Activated CD8-positive, alpha-beta memory T cell treated with anti-CD3 and anti-CD28 coated beads, Interleukin-2, amount 10 ng/mL, durations not matched to agents 7 days and 5 days (primary cell): ENCODE measurements at regions not wholly inside any gene's neighbourhood (a gene's known extent, or its start where the extent isn't known, plus 50 kb on each side); places are given as distances from the start of the nearest gene placed in this dataset.

Source experiments
- ATAC-seq: fragments of 150-1000 bp; cut with Tn5 transposase; one replicate; pipeline ENCODE4 v1.10.0; 2021; ENCODE audit warnings: moderate library complexity
- CTCF ChIA-PET: fragments of 350-600 bp; sonication (Branson Sonifier 250); formaldehyde crosslinking; loops from one replicate; lab custom pipeline; 2021; ENCODE audit warnings: antibody characterized with exemption; lab: Charles Lee
- DNase-seq: peaks from one replicate; pipeline ENCODE4 v3.0.0-alpha.2; 2020
- H3K27ac Mint-ChIP-seq: one replicate; pipeline ENCODE4 v1.8.0; 2021; ENCODE audit warnings: mild to moderate bottlenecking, mixed read lengths
- H3K27me3 Mint-ChIP-seq: one replicate; pipeline ENCODE4 v1.8.0; 2021; ENCODE audit warnings: mixed read lengths
- H3K36me3 Mint-ChIP-seq: one replicate; pipeline ENCODE4 v1.8.0; 2021; ENCODE audit warnings: mild to moderate bottlenecking, mixed read lengths
- H3K4me1 Mint-ChIP-seq: one replicate; pipeline ENCODE4 v1.8.0; 2021; ENCODE audit warnings: mixed read lengths
- H3K4me3 Mint-ChIP-seq: one replicate; pipeline ENCODE4 v1.8.0; 2021; ENCODE audit warnings: mild to moderate bottlenecking, moderate library complexity, mixed read lengths
- H3K9me3 Mint-ChIP-seq: one replicate; pipeline ENCODE4 v1.8.0; 2022; ENCODE audit warnings: low read depth, mixed read lengths

DNA sequence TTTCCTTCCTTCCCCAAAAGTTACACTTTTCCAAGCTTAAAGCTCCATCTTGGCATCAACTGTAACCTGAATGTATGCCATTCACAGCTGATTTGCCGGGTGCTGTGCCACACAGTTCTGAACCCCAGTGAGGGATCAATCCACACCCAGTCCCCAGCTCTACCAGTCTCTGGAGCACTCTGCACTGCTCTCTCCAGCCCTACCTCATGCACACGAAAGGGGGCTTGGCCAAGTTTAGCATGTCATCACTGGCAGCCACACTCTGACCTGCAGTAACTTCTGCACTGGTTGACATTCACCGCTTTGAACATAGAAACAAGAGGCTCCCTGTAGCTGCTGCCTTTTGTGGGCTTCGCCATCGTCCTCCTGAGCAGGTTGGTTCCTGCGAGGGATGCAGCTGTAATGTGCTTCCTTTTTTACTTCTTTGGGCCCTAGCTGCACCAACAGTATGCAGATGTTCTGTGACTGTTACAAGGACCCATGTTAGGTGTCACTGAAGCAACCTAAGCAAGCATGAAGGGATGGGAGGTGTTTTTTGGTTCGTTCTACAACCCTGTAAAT, 135.4 kb upstream of the SLC44A3 start:
- no peak for ATAC-seq
- Mint-ChIP-seq H3K36me3 (no peaks in the 10 kb centered on the region), H3K4me3 (no peak overlapping the region), H3K27me3 (peaks cover 5% of the 10 kb centered on the region), H3K27ac (no peak overlapping the region), H3K9me3 (no peaks in the 10 kb centered on the region), H3K4me1 (no peaks in the 10 kb centered on the region)
- no peak for DNase-seq
- CTCF ChIA-PET: no interaction called here

DNA sequence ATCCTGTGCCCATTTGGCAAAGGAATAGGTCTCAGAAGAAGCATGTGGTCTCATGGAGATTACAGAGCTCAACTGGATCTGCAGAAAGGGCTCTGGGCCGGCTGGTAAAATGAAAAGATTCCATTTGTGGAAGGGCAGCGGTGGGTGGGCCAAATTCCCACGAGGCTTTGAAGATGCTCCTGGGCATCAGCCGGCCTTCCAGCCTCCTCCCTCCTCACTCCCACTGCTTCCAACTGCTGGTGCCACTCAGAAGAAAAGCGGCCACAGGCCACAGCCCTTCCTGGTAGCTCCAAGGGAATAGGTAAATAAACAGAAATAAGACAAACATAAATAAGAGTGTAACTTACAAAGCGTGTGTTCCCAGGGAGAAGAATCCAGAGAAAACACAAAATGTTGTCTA, 136.3 kb upstream of the SLC44A3 start:
- DNase-seq: no peak
- ATAC-seq: no peak
- H3K4me3 Mint-ChIP-seq: no peak overlapping the region
- CTCF ChIA-PET: no interaction called here
- no peak overlapping the region for H3K27ac Mint-ChIP-seq
- H3K9me3 Mint-ChIP-seq: no peaks in the 10 kb centered on the region
- no peaks in the 10 kb centered on the region for H3K4me1 Mint-ChIP-seq
- peaks cover 5% of the 10 kb centered on the region for H3K27me3 Mint-ChIP-seq
- no peaks in the 10 kb centered on the region for H3K36me3 Mint-ChIP-seq

DNA sequence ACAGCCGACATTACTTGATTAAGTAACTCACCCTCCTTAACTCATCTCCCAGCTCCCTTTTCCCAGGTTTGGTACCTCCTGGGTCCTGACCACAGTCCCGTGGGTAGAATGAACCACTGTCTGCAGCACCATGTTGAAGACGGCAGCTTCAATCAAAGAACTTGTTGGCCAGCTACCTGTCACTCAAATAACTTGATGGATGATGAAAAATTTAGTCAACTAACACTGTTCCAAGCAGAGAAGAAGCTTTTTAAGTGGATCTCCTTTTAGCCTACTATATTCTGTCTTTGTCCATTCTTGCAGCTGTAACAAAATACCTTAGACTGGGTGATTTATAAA, 138.4 kb upstream of the F3 start:
- no peaks in the 10 kb centered on the region for H3K36me3 Mint-ChIP-seq
- CTCF ChIA-PET: no interaction called here
- H3K4me1 Mint-ChIP-seq: no peaks in the 10 kb centered on the region
- ATAC-seq (no peak), DNase-seq (no peak)
- H3K27me3 Mint-ChIP-seq: peaks cover 2% of the 10 kb centered on the region
- no peak overlapping the region for H3K27ac Mint-ChIP-seq
- H3K4me3 Mint-ChIP-seq: no peak overlapping the region
- no peaks in the 10 kb centered on the region for H3K9me3 Mint-ChIP-seq

DNA sequence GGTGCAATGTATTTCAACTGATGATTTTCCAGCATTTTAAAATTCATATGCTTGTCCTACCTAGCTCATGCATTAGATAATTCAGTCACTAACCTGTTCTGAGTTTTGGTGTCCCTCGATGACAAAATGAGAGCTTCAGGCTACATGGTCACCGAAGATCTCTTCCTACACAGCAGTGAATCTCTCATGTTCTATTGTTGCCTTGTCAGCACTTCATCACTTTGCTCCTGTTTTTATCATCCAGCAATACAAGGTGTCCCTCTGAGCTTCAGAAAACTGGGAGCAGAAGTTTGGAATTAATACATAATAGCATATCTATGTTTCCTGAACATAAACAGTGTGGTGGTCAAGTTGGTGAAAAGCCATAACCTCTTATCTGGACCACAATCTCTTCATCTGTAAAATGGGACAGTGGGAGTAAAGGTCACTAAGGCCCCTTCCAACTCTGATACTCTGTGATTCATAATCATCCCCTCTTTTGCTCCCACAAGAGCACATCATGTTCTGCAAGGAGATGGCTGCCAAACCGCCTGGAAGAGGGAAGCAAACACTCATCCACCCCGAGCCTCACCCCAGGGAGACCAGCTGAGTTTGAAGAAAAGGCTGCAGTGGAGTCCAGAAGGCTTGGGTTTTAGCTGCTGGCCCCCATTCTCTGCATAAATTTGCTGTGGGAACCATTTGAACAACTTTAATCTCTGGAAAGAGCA, 137.9 kb upstream of the F3 start:
- H3K36me3 Mint-ChIP-seq: no peaks in the 10 kb centered on the region
- CTCF ChIA-PET: no interaction called here
- H3K4me3 Mint-ChIP-seq: no peak overlapping the region
- ATAC-seq (no peak), DNase-seq (no peak)
- H3K27me3 Mint-ChIP-seq: peaks cover 2% of the 10 kb centered on the region
- no peak overlapping the region for H3K27ac Mint-ChIP-seq
- no peaks in the 10 kb centered on the region for H3K4me1 Mint-ChIP-seq
- no peaks in the 10 kb centered on the region for H3K9me3 Mint-ChIP-seq

DNA sequence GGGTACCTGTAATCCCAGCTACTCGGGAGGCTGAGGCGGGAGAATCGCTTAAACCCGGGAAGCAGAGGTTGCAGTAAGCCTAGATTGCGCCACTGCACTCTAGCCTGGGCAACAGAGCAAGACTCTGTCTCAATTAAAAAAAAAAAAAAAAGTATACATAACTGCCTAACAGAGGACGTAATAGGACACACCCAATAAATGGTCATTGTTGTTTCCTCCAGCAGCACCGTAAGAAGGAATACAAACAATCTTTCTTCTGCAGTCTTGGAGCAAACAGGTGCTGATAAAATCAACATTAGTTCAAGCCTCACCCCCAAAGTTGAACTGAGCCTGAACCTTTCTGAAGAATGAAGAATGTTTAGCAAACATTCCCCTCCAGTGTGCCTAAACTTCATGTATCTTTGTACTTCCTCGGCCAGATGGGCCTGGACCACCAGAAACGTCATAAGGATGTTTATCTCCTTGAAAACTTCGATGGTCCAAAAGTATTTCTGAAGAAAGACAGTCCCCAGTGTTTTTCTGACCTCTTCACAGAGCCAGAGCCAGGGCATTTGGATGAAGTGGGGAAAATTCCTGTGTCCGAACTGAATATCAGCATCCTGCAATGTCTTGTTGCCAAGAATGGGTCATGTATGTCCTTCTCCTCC, 136.8 kb upstream of the F3 start:
- Mint-ChIP-seq H3K27me3 (peaks cover 2% of the 10 kb centered on the region), H3K27ac (no peak overlapping the region), H3K9me3 (no peaks in the 10 kb centered on the region), H3K4me1 (no peaks in the 10 kb centered on the region), H3K36me3 (no peaks in the 10 kb centered on the region), H3K4me3 (no peak overlapping the region)
- ATAC-seq: no peak
- CTCF ChIA-PET: no interaction called here
- DNase-seq: no peak

DNA sequence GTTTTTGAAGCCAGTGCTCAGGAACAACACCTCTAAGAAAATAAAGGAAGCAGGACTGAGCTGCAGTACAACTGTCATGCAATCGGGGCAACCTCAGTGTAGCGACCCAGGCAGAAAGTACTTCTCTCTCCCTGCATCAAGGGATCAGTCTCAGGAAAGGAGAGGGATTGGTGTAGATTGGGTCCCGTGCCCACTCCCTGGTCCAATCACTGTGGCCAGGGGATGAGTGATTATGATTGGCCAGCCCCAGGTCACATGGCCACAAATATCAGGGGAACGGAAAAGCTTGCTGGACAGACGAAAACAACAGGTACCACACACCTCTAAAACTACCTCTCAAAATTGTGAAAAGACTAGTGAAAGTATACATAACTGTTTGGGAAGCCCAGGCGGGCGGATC, 136.2 kb upstream of the F3 start:
- Mint-ChIP-seq H3K4me3 (no peak overlapping the region), H3K36me3 (no peaks in the 10 kb centered on the region), H3K9me3 (no peaks in the 10 kb centered on the region), H3K27me3 (peaks cover 2% of the 10 kb centered on the region), H3K27ac (no peak overlapping the region), H3K4me1 (no peaks in the 10 kb centered on the region)
- DNase-seq (no peak), ATAC-seq (no peak)
- CTCF ChIA-PET: no interaction called here

DNA sequence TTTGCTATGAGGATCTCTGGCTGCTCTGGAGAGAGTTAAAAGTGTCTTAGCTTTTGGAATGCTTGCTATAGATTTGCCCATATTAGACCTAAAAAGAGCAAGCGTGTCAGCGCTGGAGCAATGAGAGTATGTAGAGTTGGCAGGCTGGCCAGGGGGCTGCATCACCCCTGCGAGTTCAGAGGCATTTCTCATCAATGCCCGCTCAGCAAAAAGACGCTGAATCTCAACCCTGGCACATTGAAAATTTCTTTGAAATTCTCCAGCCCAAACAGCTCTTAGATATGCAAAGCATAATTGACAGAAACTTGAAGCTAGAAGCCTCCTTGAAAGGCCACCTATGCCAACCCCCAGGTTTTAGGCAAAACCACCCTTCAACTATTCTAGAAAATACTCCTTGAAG, 135.5 kb upstream of the F3 start:
- CTCF ChIA-PET: no interaction called here
- no peak for DNase-seq
- H3K9me3 Mint-ChIP-seq: no peaks in the 10 kb centered on the region
- no peak for ATAC-seq
- no peak overlapping the region for H3K27ac Mint-ChIP-seq
- H3K27me3 Mint-ChIP-seq: peaks cover 2% of the 10 kb centered on the region
- H3K4me3 Mint-ChIP-seq: no peak overlapping the region
- no peaks in the 10 kb centered on the region for H3K36me3 Mint-ChIP-seq
- no peaks in the 10 kb centered on the region for H3K4me1 Mint-ChIP-seq

DNA sequence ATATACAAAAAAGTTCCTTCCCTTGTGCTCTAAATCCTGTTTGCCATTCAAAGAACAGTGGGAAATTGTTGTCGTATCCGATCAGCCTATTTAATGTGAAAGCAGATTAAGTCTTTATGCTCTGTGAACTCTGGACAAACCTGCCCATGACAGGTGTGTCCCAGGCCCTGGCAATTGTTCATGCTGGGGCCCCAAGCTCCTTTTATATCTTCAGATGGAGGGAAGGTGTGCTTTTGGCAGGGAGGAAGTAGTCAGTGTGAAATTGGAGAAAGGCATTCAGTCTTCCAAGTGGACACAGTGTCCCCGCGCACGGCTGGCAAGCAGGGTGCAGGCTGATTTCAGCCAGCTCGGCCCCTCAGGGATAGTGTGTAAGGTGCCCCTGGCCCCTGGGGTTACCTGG, 135.1 kb upstream of the F3 start:
- Mint-ChIP-seq H3K36me3 (no peaks in the 10 kb centered on the region), H3K4me1 (no peaks in the 10 kb centered on the region), H3K9me3 (no peaks in the 10 kb centered on the region), H3K27ac (no peak overlapping the region), H3K4me3 (no peak overlapping the region), H3K27me3 (peaks cover 2% of the 10 kb centered on the region)
- ATAC-seq (no peak), DNase-seq (no peak)
- CTCF ChIA-PET: no interaction called here

DNA sequence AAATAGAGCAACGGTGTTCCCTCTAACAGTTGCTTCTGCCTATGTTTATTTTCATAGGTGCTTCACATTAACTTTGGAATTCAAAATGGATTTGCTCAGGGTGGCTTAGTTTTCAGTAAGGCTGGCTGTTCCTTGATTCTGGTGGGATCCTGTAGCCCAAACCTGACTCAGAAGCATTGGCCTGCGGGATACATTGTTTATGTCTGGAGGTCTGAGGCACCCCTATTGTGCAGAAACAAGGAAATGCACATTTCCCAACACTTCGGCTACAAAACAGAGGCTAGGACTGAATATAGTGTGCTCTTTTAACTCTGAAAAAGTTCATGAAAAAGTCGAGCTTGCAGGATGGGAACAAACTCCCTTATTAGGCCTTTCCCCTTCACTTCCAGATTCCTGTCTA, 133.8 kb upstream of the F3 start:
- H3K9me3 Mint-ChIP-seq: no peaks in the 10 kb centered on the region
- DNase-seq: no peak
- no peak overlapping the region for H3K4me3 Mint-ChIP-seq
- H3K4me1 Mint-ChIP-seq: no peaks in the 10 kb centered on the region
- no peak for ATAC-seq
- H3K36me3 Mint-ChIP-seq: no peaks in the 10 kb centered on the region
- CTCF ChIA-PET: no interaction called here
- no peak overlapping the region for H3K27ac Mint-ChIP-seq
- H3K27me3 Mint-ChIP-seq: peaks cover 2% of the 10 kb centered on the region

DNA sequence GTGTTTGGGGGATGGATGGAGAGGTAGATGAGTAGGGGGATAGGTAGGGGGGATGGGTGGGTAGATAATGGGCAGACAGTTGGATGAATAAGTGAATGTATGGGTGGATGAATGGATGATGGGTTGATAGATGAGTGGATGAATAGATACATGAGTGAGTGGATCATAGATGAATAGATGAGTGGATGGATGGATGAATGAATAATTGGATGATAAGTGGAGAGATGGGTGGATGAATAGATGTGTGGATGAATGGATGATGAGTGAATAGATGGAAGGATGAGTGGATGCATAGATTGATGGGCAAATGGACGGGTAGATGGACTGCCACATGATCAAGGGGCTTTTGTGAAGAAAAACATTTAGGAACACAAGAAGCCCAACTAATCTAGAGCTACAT, 133.3 kb upstream of the F3 start:
- CTCF ChIA-PET: no interaction called here

DNA sequence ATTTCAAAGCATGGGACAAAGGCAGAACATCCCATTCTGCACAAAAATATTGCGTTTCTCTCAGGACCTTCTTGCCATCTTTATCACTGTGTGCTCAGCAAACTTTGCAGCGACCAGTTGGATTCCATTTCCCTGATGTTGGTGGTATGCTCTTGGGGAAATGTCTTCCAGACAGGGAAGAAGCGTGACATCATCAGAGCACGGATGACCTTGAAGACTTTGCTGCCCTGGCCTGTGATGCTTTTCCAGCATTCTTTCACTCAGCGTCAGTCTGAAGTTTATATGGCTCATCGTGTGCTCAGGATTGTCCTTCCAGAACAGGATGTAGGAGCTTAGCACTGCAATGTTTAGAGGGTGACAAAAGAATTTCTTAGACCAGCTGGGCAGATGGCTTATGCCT, 131.4 kb upstream of the F3 start:
- DNase-seq (no peak), ATAC-seq (no peak)
- no peaks in the 10 kb centered on the region for H3K36me3 Mint-ChIP-seq
- H3K4me3 Mint-ChIP-seq: no peak overlapping the region
- H3K27ac Mint-ChIP-seq: no peak overlapping the region
- CTCF ChIA-PET: no interaction called here
- H3K9me3 Mint-ChIP-seq: no peaks in the 10 kb centered on the region
- no peaks in the 10 kb centered on the region for H3K4me1 Mint-ChIP-seq
- H3K27me3 Mint-ChIP-seq: peaks cover 6% of the 10 kb centered on the region

More for the DNA sequence above, 133.3 kb upstream of the F3 start:
- Mint-ChIP-seq H3K36me3 (no peaks in the 10 kb centered on the region), H3K27ac (no peak overlapping the region), H3K27me3 (peaks cover 2% of the 10 kb centered on the region), H3K9me3 (no peaks in the 10 kb centered on the region), H3K4me3 (no peak overlapping the region), H3K4me1 (no peaks in the 10 kb centered on the region)
- no peak for ATAC-seq
- no peak for DNase-seq

DNA sequence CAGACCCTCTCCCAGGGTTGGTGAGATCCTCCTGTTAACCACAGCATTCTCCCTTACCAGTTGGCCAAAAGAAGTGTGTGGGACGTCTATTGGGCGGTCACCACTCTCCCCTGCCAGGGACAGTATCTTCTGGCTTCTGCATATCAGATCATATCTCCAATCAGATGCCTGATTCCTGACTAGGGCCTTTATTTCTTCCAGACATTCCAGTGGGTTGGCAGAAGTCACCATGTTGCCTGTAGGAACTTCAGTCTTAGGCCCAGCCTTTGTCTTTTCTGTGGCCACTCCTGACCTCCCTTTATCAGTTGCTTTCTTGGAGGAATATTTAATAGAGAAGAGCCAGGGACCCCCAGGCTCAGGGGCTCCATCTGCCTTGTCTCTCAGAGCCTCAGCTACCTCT, 130.4 kb upstream of the F3 start:
- Mint-ChIP-seq H3K27ac (no peak overlapping the region), H3K36me3 (no peaks in the 10 kb centered on the region), H3K9me3 (no peaks in the 10 kb centered on the region), H3K4me3 (no peak overlapping the region), H3K27me3 (peaks cover 9% of the 10 kb centered on the region), H3K4me1 (no peaks in the 10 kb centered on the region)
- DNase-seq (no peak), ATAC-seq (no peak)
- CTCF ChIA-PET: no interaction called here

DNA sequence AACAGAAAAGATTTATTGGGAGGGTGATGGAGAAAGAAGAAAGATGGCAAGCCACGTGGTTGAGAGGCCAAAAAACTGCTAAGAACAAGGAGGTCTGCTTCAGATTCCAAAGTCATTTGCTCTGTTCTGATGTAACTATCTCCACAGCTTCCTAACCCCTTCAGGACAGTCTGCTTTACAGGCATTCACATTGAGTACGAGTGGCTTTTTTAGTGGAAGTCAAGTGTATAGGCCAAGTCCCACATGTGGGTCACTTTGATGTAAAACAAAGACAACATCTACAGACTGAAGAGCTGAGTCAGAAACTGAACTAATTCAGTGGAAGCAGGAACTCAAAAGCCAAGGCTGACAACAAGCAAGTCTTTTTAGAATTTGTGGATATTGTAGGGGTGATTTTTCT, 128.7 kb upstream of the F3 start:
- Mint-ChIP-seq H3K4me1 (no peaks in the 10 kb centered on the region), H3K27me3 (peaks cover 12% of the 10 kb centered on the region), H3K9me3 (no peaks in the 10 kb centered on the region), H3K4me3 (no peak overlapping the region), H3K27ac (no peak overlapping the region), H3K36me3 (no peaks in the 10 kb centered on the region)
- CTCF ChIA-PET: interaction anchor here (1.8 kb wide), 1 partner anchor 184 kb away, joined by 3 read pairs; no protein-coding TSS in a partner anchor
- no peak for ATAC-seq
- no peak for DNase-seq

DNA sequence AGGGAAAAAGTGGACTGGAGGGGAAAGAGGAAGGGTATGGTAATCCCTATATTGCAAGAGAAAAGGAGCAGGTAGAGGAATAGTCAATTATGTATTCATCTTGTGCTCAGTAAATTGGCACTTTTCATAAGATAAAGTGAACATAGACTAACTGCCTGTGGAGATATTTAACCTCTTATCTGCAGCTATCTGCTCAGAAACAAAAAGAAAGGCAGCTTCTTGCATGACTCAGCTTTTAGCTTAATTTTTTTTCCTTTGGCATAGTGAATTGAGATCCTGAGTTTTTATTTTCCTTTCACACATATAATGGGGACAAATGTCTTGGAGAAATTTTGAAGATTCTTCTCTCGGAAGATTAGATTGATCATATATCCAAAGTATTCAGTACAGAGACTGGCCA, 127.6 kb upstream of the F3 start:
- H3K27ac Mint-ChIP-seq: no peak overlapping the region
- ATAC-seq (no peak), DNase-seq (no peak)
- H3K36me3 Mint-ChIP-seq: no peaks in the 10 kb centered on the region
- H3K27me3 Mint-ChIP-seq: peaks cover 16% of the 10 kb centered on the region
- CTCF ChIA-PET: no interaction called here
- no peak overlapping the region for H3K4me3 Mint-ChIP-seq
- H3K4me1 Mint-ChIP-seq: no peaks in the 10 kb centered on the region
- no peaks in the 10 kb centered on the region for H3K9me3 Mint-ChIP-seq
